GM20431 (cell line): ENCODE measurements at regions not wholly inside any gene's neighbourhood (a gene's known extent, or its start where the extent isn't known, plus 50 kb on each side); places are given as distances from the start of the nearest gene placed in this dataset.
"Not testable (repeated sequence)": the region's sequence is repeated elsewhere in the genome, so short reads cannot be mapped to it uniquely, and the experiment has no call there.

Experiments used
- in situ Hi-C: fragments of 300-500 bp; cut with MseI, MboI; formaldehyde crosslinking; loops from one replicate; pipeline ENCODE4 v1.15.0; 2020; ENCODE audit warnings: low sequenced_read_pairs; ENCODE audit not compliant: unreplicated experiment

GRCh38 chr2:220745682-220746081 is 826.4 kb downstream of the EPHA4 start:
- in situ Hi-C loops = no loop called here

- in situ Hi-C loops = no loop called here
Measured at GRCh38 chr2:220747736-220748135, 824.4 kb downstream of the EPHA4 start.

- in situ Hi-C loops = no loop called here
Measured at GRCh38 chr2:220748875-220749479, 823.1 kb downstream of the EPHA4 start.

GRCh38 chr2:220753486-220753885 is 818.6 kb downstream of the EPHA4 start:
- in situ Hi-C loops = no loop called here

GRCh38 chr2:220756653-220757052 is 815.5 kb downstream of the EPHA4 start:
- in situ Hi-C loops = no loop called here

- in situ Hi-C loops = not testable (repeated sequence)
Measured at GRCh38 chr2:220758376-220758775, 813.7 kb downstream of the EPHA4 start.

GRCh38 chr2:220764171-220764570 is 807.9 kb downstream of the EPHA4 start:
- in situ Hi-C loops = no loop called here

GRCh38 chr2:220767591-220768255 is 804.4 kb downstream of the EPHA4 start:
- in situ Hi-C loops = no loop called here

GRCh38 chr2:220775856-220776488 is 796.1 kb downstream of the EPHA4 start:
- in situ Hi-C loops = no loop called here

GRCh38 chr2:220779076-220779475 is 793.0 kb downstream of the EPHA4 start:
- in situ Hi-C loops = not testable (repeated sequence)

GRCh38 chr2:220779511-220779910 is 792.6 kb downstream of the EPHA4 start:
- in situ Hi-C loops = no loop called here

GRCh38 chr2:220779931-220780330 is 792.2 kb downstream of the EPHA4 start:
- in situ Hi-C loops = no loop called here

GRCh38 chr2:220781622-220782241 is 790.4 kb downstream of the EPHA4 start:
- in situ Hi-C loops = no loop called here

- in situ Hi-C loops = no loop called here
Measured at GRCh38 chr2:220782609-220783113, 789.4 kb downstream of the EPHA4 start.

- in situ Hi-C loops = no loop called here
Measured at GRCh38 chr2:220783671-220784070, 788.4 kb downstream of the EPHA4 start.

- in situ Hi-C loops = no loop called here
Measured at GRCh38 chr2:220785178-220785577, 786.9 kb downstream of the EPHA4 start.

- in situ Hi-C loops = no loop called here
Measured at GRCh38 chr2:220786216-220786615, 785.9 kb downstream of the EPHA4 start.

- in situ Hi-C loops = no loop called here
Measured at GRCh38 chr2:220787251-220787650, 784.9 kb downstream of the EPHA4 start.

GRCh38 chr2:220789961-220790360 is 782.1 kb downstream of the EPHA4 start:
- in situ Hi-C loops = no loop called here

GRCh38 chr2:220795705-220796104 is 776.4 kb downstream of the EPHA4 start:
- in situ Hi-C loops = no loop called here

GRCh38 chr2:220811115-220811514 is 761.0 kb downstream of the EPHA4 start:
- in situ Hi-C loops = no loop called here
